Ramos (cell line): ENCODE measurements at regions not wholly inside any gene's neighbourhood (a gene's known extent, or its start where the extent isn't known, plus 50 kb on each side); places are given as distances from the start of the nearest gene placed in this dataset.
"Not testable (repeated sequence)": the region's sequence is repeated elsewhere in the genome, so short reads cannot be mapped to it uniquely, and the experiment has no call there.

Experiments
- in situ Hi-C: fragments of 300-500 bp; cut with MboI; formaldehyde crosslinking; loops from one replicate; pipeline ENCODE4 v1.14.3; 2022; ENCODE audit warnings: low sequenced_read_pairs; ENCODE audit not compliant: unreplicated experiment

- in situ Hi-C loops, result no loop called here
Measured at GRCh38 chr12:127025545-127025944, 1241.4 kb upstream of the TMEM132C start.

GRCh38 chr12:127035011-127035879 is 1231.7 kb upstream of the TMEM132C start:
- in situ Hi-C loops, result no loop called here

DNA sequence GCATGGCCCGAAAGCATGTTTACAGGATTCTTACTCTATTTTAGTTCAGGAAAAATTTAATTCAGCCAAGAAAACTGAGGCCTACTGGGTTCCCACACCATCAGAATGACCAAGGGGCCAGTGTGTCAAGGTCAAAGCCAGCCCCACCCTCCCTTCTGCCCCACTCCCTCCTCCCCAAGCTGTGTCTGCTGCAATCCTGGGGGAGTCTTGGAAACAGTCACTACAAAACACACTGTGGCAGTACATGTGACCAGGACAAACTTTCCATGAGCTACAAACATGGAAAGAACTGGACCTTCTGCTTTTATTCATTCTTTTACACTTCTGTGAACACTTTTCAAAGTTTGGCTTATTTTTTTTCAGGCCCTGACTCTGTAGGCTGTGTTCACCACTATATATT is 1228.8 kb upstream of the TMEM132C start:
- in situ Hi-C loops, result no loop called here

GRCh38 chr12:127038761-127039160 is 1228.2 kb upstream of the TMEM132C start:
- in situ Hi-C loops, result no loop called here

DNA sequence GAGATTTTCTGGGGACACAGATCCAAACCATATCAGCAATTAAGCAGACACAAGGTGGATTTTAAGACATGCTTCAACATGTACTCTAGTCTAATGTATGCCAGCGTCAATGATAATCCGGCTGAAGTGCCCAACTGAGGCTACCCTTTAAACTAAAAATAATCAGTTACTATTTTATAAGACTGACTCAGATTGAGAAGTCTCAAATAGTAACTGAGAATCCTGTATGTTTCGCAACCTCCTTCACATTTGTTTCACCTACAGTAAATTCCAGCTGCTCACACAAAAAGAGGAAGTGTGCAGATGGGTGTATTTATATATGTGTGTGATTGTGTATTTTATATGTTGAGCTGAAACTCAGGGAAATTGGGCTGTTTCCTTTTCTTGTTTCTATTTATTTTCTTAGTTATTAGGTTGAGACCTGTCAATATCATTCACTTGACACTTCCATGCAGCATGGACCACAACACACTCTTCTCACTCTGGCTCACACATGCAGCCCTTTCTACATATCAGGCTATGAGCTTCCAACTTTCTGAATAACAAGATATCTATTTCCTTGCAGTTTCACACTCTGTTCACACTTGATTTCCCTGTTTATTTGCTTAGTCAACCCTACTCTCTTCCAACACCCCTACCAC is 1224.9 kb upstream of the TMEM132C start:
- in situ Hi-C loops, result no loop called here

DNA sequence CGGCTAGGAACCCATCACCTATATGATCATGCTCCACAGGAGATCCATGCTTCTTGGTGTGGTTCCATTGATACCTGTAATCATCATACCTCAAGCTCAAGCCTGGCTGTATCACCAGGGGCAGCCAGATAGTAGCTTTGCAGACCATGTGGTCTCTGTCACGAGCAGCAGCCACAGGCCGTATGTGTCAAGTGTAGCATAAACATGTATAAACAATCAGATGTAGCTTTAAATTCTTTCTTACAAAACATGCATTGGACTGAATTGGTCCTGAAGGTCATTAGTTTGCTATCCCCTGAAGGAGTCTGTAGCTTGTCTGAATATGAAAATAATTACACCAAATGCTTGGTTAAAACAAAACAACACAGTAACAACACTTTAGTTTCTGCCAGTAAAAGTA is 1223.2 kb upstream of the TMEM132C start:
- in situ Hi-C loops, result no loop called here

- in situ Hi-C loops, result no loop called here
Measured at GRCh38 chr12:127044836-127045235, 1222.1 kb upstream of the TMEM132C start.

- in situ Hi-C loops, result no loop called here
Measured at GRCh38 chr12:127046467-127046866, 1220.5 kb upstream of the TMEM132C start.

DNA sequence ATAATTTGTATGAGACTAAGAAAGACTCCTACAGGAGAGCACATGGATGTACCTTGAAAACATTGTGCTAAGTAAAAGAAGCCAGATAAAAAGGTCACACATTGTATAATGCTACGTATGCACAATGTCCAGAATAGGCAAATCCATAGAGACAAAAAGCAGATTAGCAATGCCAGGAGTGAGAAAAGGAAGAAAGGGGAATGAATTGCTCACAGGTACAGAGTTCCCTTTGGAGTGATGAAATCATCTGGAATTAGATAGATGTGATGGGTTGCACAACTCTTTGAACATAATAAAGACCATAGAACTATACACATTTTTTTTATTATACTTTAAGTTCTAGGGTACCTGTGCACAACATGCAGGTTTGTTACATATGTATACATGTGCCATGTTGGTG is 1218.9 kb upstream of the TMEM132C start:
- in situ Hi-C loops, result no loop called here

DNA sequence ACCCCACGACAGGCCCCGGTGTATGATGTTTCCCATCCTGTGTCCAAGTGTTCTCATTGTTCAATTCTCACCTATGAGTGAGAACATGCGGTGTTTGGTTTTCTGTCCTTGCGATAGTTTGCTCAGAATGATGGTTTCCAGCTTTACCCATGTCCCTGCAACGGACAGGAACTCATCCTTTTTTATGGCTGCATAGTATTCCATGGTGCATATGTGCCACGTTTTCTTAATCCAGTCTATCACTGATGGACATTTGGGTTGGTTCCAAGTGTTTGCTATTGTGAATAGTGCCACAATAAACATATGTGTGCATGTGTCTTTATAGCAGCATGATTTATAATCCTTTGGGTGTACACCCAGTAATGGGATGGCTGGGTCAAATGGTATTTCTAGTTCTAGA is 1218.4 kb upstream of the TMEM132C start:
- in situ Hi-C loops, result not testable (repeated sequence)

DNA sequence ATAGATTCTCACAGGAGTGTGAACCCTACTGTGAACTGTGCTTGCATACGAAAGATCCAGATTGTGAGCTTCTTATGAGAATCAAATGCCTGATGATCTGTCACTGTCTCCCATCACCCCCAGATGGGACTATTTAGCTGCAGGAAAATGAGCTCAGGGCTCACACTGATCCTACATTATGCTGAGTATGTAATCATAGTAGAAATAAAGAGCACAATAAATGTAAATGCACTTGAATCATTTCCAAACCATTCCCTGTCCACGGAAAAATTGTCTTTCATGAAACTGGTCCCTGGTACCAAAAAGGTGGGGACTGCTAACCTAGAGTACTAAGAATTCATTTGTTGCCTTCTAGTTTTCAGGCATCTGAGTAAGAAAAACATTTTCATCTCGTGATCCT is 1215.8 kb upstream of the TMEM132C start:
- in situ Hi-C loops, result no loop called here

GRCh38 chr12:127052511-127053232 is 1214.3 kb upstream of the TMEM132C start:
- in situ Hi-C loops, result no loop called here

DNA sequence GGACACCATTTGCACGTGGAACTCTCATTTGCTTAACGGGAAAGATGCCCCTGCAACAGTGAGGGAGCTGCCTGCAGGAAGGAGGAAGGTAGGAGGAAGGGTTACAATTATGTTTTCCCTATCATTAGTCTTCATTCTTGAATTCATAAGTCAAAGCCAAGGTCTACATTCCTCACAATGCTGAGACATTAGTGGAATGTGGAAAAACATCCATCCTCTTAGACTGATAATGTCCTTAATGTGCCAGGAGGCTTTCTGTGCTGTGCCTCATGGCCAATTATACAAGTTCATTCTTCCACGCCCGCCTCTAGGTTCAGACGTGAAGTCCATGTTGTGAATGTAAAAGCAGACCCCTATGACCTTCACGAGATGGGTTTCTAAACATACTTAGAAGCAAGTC is 1212.4 kb upstream of the TMEM132C start:
- in situ Hi-C loops, result no loop called here

DNA sequence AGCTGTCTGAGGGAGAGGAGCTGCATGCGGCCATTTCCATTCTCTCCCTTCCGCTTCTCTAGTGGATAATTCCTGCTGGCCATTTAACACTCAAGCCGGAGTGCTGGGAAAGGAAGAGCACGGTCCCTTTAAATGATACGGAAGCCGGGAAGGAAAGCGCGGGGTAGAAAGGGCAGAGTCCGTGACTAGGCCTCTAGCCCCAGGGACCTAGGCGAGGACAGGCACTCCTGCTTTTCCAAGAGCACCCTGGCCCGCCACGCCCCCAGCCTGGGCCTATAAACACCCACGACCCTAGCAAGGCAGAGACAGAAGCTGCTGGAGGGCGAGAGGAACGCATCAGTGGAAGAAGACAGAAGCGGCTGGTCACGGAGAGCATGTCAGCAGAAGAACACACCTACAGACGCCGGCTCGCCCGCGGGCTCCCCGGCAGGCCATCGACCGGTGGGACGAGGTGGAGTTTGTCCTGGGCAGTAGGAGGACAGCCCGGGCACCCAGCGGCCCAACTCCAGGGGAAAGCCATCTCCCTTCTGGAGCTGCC is 1206.6 kb upstream of the TMEM132C start:
- in situ Hi-C loops, result no loop called here

GRCh38 chr12:127060933-127061332 is 1206.0 kb upstream of the TMEM132C start:
- in situ Hi-C loops, result no loop called here

DNA sequence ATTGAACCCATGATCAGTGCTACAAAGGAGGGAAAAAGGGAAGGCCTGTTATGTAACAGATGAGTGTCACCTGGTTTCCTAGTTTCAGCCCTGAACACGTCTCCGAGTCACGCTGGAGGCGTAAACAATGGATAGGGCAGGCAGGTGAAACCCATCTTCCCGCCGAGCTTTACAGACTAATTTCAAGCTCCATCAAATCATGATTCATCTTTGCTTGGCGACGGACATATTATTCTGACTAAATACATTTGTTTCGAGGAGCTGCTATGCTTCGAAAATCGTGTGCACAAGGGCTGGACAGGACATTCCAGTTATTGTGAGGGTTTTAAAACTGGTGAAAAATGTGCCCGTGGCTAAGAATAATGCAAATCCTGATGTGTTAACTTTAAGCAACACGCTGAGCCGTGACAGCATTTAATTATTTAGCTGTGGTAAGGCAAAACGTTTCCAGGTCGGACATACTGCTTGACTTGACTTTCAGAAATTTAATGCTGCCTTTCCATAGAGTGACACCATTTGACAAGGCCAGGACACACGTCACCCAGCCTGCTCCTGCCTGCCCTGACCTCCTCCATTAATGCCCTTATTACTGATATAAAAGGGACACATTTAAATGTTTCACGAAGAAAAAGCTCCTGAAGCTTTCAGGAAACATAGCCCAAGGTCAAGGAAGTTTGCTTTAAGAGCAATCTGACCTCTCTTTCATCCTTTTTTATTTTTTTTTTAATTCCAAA is 1203.5 kb upstream of the TMEM132C start:
- in situ Hi-C loops, result no loop called here

GRCh38 chr12:127064207-127064606 is 1202.8 kb upstream of the TMEM132C start:
- in situ Hi-C loops, result no loop called here

DNA sequence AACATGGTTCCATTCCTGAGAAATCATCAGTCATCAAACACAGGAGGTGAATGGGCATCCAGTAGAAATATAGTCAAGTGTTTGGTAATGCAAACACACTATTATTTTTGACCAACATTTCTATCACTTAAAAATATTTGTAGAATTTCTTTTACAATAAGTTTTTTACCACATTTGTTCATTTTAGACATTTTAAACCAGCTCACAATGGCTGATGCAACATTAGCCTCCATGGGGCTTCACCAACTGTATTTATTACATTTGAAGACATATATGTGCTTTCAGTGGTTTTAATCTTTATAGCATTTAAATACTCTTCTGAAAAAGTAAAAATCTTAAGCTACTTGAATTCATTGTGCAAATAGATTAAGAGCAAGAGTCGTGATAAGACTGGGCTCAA is 1201.4 kb upstream of the TMEM132C start:
- in situ Hi-C loops, result no loop called here

DNA sequence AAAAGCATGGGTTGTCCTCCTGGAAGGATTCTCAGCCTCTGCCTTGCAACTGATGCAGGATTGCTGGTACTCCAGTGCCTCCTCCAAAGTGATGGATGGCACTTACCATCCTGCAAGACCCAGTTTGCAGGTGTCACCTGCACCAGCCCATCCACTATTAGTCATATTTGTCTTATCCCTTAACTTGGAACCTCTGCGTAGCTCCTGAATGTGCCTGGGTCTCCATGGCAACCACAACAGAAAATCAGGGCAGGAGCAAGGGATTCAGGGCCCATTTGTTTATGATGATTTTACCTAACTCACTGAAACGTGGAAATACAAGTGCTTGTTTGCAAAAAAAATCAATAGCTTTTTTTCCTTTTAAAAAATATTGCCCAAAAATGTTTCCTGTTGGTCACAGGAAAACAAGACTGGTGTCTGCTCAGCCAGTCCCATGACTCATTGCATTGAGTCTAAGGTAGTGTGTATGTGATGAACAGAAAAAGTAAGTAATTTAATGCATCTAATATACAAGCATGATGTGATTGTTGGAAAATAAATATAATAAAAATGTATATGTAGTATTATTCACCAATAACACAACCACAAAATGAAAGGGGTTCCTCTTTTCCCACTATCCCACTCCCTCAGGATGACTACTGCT is 1196.3 kb upstream of the TMEM132C start:
- in situ Hi-C loops, result no loop called here

DNA sequence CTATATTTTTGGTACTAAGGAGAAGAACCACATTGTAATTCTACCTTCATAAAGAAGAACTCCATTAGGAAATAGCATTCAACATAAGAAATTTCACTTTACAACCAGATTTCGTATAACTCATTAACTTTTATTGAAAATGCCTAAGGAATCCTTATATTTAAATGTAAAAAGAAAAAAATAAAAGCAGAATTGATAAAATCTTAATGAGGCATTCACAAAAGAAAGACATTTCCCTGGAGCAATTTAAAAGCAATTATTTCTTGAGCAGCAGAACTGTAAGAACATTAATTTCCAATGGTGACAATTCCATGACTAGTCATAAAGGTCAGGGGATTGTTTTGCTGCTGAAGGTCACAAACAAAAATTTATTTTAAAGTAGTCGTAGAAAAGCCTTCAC is 1192.8 kb upstream of the TMEM132C start:
- in situ Hi-C loops, result no loop called here
